Urothelium cell line (cell line): ENCODE measurements at regions not wholly inside any gene's neighbourhood (a gene's known extent, or its start where the extent isn't known, plus 50 kb on each side); places are given as distances from the start of the nearest gene placed in this dataset.
A peak's percentile ranks its signal among the peaks of the same experiment; 100 is the strongest.

Experiments
- DNase-seq: peaks from one replicate; pipeline ENCODE4 v3.0.0; 2011; ENCODE audit warnings: low spot score, mixed read lengths
- FAIRE-seq: peaks from 2 replicates; lab custom pipeline; 2011; peaks lifted over from hg19 to GRCh38; lab: Jason Lieb, UNC

GRCh38 chr3:194001728-194002459, 134.1 kb upstream of the HES1 start:
- DNase-seq (no peak), FAIRE-seq (no peak)

- FAIRE-seq, result peak; percentile 53
These were observed 132.6 kb upstream of the HES1 start for GRCh38 chr3:194003114-194004057.

GRCh38 chr3:194005930-194006501, 129.9 kb upstream of the HES1 start:
- FAIRE-seq (no peak), DNase-seq (no peak)

More at GRCh38 chr3:194003114-194004057, 132.6 kb upstream of the HES1 start:
- peak; percentile 90 for DNase-seq

- DNase-seq (no peak), FAIRE-seq (no peak)
These were observed 128.2 kb upstream of the HES1 start for GRCh38 chr3:194007592-194008337.

- FAIRE-seq (no peak), DNase-seq (no peak)
These were observed 126.9 kb upstream of the HES1 start for GRCh38 chr3:194009019-194009418.

- DNase-seq (no peak), FAIRE-seq (no peak)
These were observed 125.9 kb upstream of the HES1 start for GRCh38 chr3:194009892-194010533.

- DNase-seq (no peak), FAIRE-seq (no peak)
These were observed 124.1 kb upstream of the HES1 start for GRCh38 chr3:194011807-194012206.

- no peak for FAIRE-seq
- no peak for DNase-seq
These were observed 122.0 kb upstream of the HES1 start for GRCh38 chr3:194013928-194014327.

- no peak for FAIRE-seq
These were observed 121.2 kb upstream of the HES1 start for GRCh38 chr3:194014756-194015155.

GRCh38 chr3:194019398-194020165, 116.4 kb upstream of the HES1 start:
- FAIRE-seq (no peak), DNase-seq (no peak)

More at GRCh38 chr3:194014756-194015155, 121.2 kb upstream of the HES1 start:
- DNase-seq, result no peak

- DNase-seq (no peak), FAIRE-seq (no peak)
These were observed 113.9 kb upstream of the HES1 start for GRCh38 chr3:194022052-194022451.

- DNase-seq (no peak), FAIRE-seq (no peak)
These were observed 113.1 kb upstream of the HES1 start for GRCh38 chr3:194022816-194023215.

- DNase-seq, result peak; percentile 44
- FAIRE-seq, result no peak
These were observed 112.3 kb upstream of the HES1 start for GRCh38 chr3:194023501-194024280.

- FAIRE-seq, result peak; percentile 99
- no peak for DNase-seq
These were observed 110.8 kb upstream of the HES1 start for GRCh38 chr3:194025119-194025518.

- FAIRE-seq, result no peak
These were observed 110.0 kb upstream of the HES1 start for GRCh38 chr3:194025951-194026350.

GRCh38 chr3:194028434-194029004, 107.4 kb upstream of the HES1 start:
- DNase-seq (no peak), FAIRE-seq (peak; percentile 58)

More at GRCh38 chr3:194025951-194026350, 110.0 kb upstream of the HES1 start:
- DNase-seq, result no peak

GRCh38 chr3:194029846-194030245, 106.1 kb upstream of the HES1 start:
- FAIRE-seq (peak; percentile 5), DNase-seq (no peak)

- DNase-seq (peak; percentile 35), FAIRE-seq (no peak)
These were observed 105.6 kb upstream of the HES1 start for GRCh38 chr3:194030372-194030771.
